RWPE1 (cell line): ENCODE measurements at regions not wholly inside any gene's neighbourhood (a gene's known extent, or its start where the extent isn't known, plus 50 kb on each side); places are given as distances from the start of the nearest gene placed in this dataset.
"Not testable (repeated sequence)": the region's sequence is repeated elsewhere in the genome, so short reads cannot be mapped to it uniquely, and the experiment has no call there.

Experiments used
- CTCF ChIA-PET: fragments of 350-600 bp; sonication (Branson Sonifier 250); formaldehyde crosslinking; extraction: SDS; loops from one replicate; lab custom pipeline; 2021; lab: Yijun Ruan, JAX
- POLR2A ChIA-PET: fragments of 400-600 bp; formaldehyde crosslinking; extraction: SDS; loops from one replicate; lab custom pipeline; 2020; ENCODE audit warnings: antibody characterized with exemption; ENCODE audit not compliant: low non-redundant PET; lab: Yijun Ruan, JAX
- DNase-seq: peaks from one replicate; pipeline ENCODE4 v3.0.0; 2012; ENCODE audit warnings: low spot score
- H3K27ac ChIP-seq: fragments of 450-650 bp; 2 replicates; pipeline ENCODE4 v1.5.1; 2017
- CTCF ChIP-seq: fragments of 450-650 bp; conservative IDR thresholded peaks from 2 replicates; pipeline ENCODE4 v1.5.1; 2017; ENCODE audit warnings: low read depth, mild to moderate bottlenecking

DNA sequence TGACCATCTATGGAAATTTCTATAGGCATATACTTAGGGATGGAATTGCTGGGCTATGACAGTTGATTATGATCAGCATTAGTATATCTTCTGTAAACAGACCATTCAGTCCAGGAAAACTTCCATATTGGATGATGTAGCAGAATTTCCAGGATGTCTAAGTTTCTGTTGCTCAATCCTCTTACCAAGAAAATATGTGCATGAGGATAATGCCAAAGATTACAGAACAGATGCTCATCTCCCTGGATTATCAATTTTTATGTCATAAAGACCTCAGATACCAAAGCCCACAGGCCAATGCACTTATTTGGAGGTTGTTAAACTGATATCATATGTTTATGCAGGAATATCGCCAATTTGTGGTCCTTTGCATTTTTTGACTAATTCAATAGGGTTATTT is 354.4 kb upstream of the FLRT2 start:
- H3K27ac ChIP-seq, result no peak overlapping the region
- DNase-seq, result no peak
- ChIA-PET POLR2A (no interaction called here), CTCF (no interaction called here)
- no peak for TF ChIP-seq CTCF

- ChIA-PET CTCF (interaction anchor here (0.6 kb wide), 1 partner anchor 345 kb away, joined by 6 read pairs; no protein-coding TSS in a partner anchor), POLR2A (no interaction called here)
- DNase-seq, result no peak
- TF ChIP-seq CTCF, result no peak
- H3K27ac ChIP-seq, result no peak overlapping the region
These were observed 351.1 kb upstream of the FLRT2 start for GRCh38 chr14:85178864-85179263.

DNA sequence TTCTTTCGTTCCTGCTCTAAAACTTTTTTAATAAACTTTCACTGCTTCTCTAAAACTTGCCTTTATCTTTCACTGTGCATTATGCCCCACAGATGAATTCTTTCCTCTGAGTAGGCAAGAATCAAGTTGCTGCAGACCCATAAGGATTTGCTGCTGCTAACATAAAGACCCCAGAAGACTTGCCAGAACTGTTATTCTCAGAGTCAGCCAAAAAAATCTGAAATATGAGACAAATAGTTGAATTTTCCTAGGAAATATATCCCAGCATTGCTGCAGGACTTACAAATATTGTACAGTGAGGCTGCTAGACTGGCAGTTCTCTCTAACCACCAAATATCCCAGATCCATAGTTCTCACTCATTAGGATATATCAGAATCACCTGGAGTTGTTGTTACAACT is 349.1 kb upstream of the FLRT2 start:
- POLR2A ChIA-PET, result no interaction called here
- H3K27ac ChIP-seq, result no peak overlapping the region
- TF ChIP-seq CTCF, result no peak
- CTCF ChIA-PET, result interaction anchor here (0.6 kb wide), 1 partner anchor 14 kb away, joined by 3 read pairs; no protein-coding TSS in a partner anchor
- no peak for DNase-seq

GRCh38 chr14:85182282-85182681 is 347.7 kb upstream of the FLRT2 start:
- no peak for DNase-seq
- no peak for TF ChIP-seq CTCF
- H3K27ac ChIP-seq, result no peak overlapping the region
- ChIA-PET CTCF (no interaction called here), POLR2A (no interaction called here)

GRCh38 chr14:85186082-85186481 is 343.9 kb upstream of the FLRT2 start:
- DNase-seq, result no peak
- no peak overlapping the region for H3K27ac ChIP-seq
- no peak for TF ChIP-seq CTCF
- ChIA-PET CTCF (no interaction called here), POLR2A (no interaction called here)

DNA sequence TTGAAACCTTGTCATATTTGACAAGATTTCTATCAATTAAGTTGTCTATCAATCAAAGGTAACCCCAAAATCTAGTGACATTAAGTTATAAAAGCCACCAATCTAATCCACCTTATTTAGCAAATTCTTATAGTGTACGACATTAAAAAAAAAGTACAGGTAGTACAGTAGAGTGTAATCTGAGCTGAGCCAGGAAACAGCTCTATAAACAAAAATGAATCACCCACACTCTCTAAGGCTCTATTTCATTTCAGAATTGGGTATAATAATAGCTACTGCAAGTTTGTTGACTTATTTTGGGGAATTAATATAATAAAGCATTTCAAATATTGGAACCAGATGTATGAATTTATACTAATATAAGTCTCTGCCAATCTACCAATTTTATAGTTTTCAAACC is 342.4 kb upstream of the FLRT2 start:
- CTCF ChIA-PET, result no interaction called here
- no peak overlapping the region for H3K27ac ChIP-seq
- TF ChIP-seq CTCF, result no peak
- DNase-seq, result no peak
- POLR2A ChIA-PET, result no interaction called here

GRCh38 chr14:85188836-85189235 is 341.1 kb upstream of the FLRT2 start:
- no peak for DNase-seq
- no peak for TF ChIP-seq CTCF
- CTCF ChIA-PET, result no interaction called here
- POLR2A ChIA-PET, result no interaction called here
- H3K27ac ChIP-seq, result no peak overlapping the region

GRCh38 chr14:85189253-85189652 is 340.7 kb upstream of the FLRT2 start:
- POLR2A ChIA-PET, H3K27ac ChIP-seq, CTCF ChIA-PET, DNase-seq: not testable (repeated sequence)
